GM18858 (cell line): ENCODE measurements at regions not wholly inside any gene's neighbourhood (a gene's known extent, or its start where the extent isn't known, plus 50 kb on each side); places are given as distances from the start of the nearest gene placed in this dataset.
"Not testable (repeated sequence)": the region's sequence is repeated elsewhere in the genome, so short reads cannot be mapped to it uniquely, and the experiment has no call there.

ENCODE experiments used
- ATAC-seq: cut with Tn5 transposase; IDR thresholded peaks from one replicate; pipeline ENCODE4 v1.9.1; 2021; ENCODE audit not compliant: unreplicated experiment

GRCh38 chr4:104662269-104662668 is 167.6 kb upstream of the CXXC4 start:
- not testable (repeated sequence) for ATAC-seq

- no peak for ATAC-seq
These were observed 182.4 kb upstream of the CXXC4 start for GRCh38 chr4:104677116-104677515.

- no peak for ATAC-seq
These were observed 187.6 kb upstream of the CXXC4 start for GRCh38 chr4:104682311-104682710.

GRCh38 chr4:104693601-104694201 is 199.0 kb upstream of the CXXC4 start:
- no peak for ATAC-seq

- no peak for ATAC-seq
These were observed 221.9 kb upstream of the CXXC4 start for GRCh38 chr4:104716584-104716983.

GRCh38 chr4:104719539-104720230 is 225.0 kb upstream of the CXXC4 start:
- ATAC-seq: peak; percentile 99

GRCh38 chr4:104722467-104722866 is 227.8 kb upstream of the CXXC4 start:
- ATAC-seq: no peak

- ATAC-seq: no peak
These were observed 231.3 kb upstream of the CXXC4 start for GRCh38 chr4:104726002-104726401.

- no peak for ATAC-seq
These were observed 232.9 kb upstream of the CXXC4 start for GRCh38 chr4:104727643-104728042.

GRCh38 chr4:104728380-104729122 is 233.9 kb upstream of the CXXC4 start:
- ATAC-seq: no peak

- ATAC-seq: no peak
These were observed 238.1 kb upstream of the CXXC4 start for GRCh38 chr4:104732766-104733165.

GRCh38 chr4:104735174-104735573 is 240.5 kb upstream of the CXXC4 start:
- no peak for ATAC-seq

- ATAC-seq: no peak
These were observed 245.5 kb upstream of the CXXC4 start for GRCh38 chr4:104740161-104740560.

GRCh38 chr4:104743215-104743653 is 248.5 kb upstream of the CXXC4 start:
- peak; percentile 97 for ATAC-seq

GRCh38 chr4:104747635-104748034 is 252.9 kb upstream of the CXXC4 start:
- ATAC-seq: no peak

GRCh38 chr4:104749062-104749461 is 254.4 kb upstream of the CXXC4 start:
- no peak for ATAC-seq

- no peak for ATAC-seq
These were observed 255.3 kb upstream of the CXXC4 start for GRCh38 chr4:104750008-104750407.

GRCh38 chr4:104751468-104751867 is 256.8 kb upstream of the CXXC4 start:
- ATAC-seq: no peak

GRCh38 chr4:104752337-104752736 is 257.6 kb upstream of the CXXC4 start:
- peak; percentile 71 for ATAC-seq

- ATAC-seq: peak; percentile 31
These were observed 262.1 kb upstream of the CXXC4 start for GRCh38 chr4:104756837-104757236.

- no peak for ATAC-seq
These were observed 263.9 kb upstream of the CXXC4 start for GRCh38 chr4:104758574-104758973.
